ENCODE measurements at regions not wholly inside any gene's neighbourhood (a gene's known extent, or its start where the extent isn't known, plus 50 kb on each side); places are given as distances from the start of the nearest gene placed in this dataset.

- no peak for TF ChIP-seq CTCF (IDR thresholded peaks at IDR 0.05)
- no peaks in the 10 kb centered on the region for H3K9me3 ChIP-seq
- no peaks in the 10 kb centered on the region for H3K36me3 ChIP-seq
- no peak overlapping the region for H3K27ac ChIP-seq
- H3K4me3 ChIP-seq (ENCODE audit: low read depth in 1 of 2, low read length in 1 of 2), result no peak overlapping the region
- no peaks in the 10 kb centered on the region for H3K27me3 ChIP-seq
- H3K4me1 ChIP-seq (ENCODE audit: control insufficient read depth in 1 of 2, insufficient read depth in 1 of 2, low read depth in 1 of 2, low read length in 1 of 2), result no peaks in the 10 kb centered on the region
These were observed 1312.8 kb upstream of the ACVR2A start for GRCh38 chr2:146532009-146532408.

GRCh38 chr2:146530886-146531285 lies 1313.9 kb upstream of the ACVR2A start:
- Histone ChIP-seq H3K27ac (no peak overlapping the region), H3K9me3 (no peaks in the 10 kb centered on the region), H3K4me3 (ENCODE audit: low read depth in 1 of 2, low read length in 1 of 2) (no peak overlapping the region), H3K4me1 (ENCODE audit: control insufficient read depth in 1 of 2, insufficient read depth in 1 of 2, low read depth in 1 of 2, low read length in 1 of 2) (no peaks in the 10 kb centered on the region), H3K27me3 (no peaks in the 10 kb centered on the region), H3K36me3 (no peaks in the 10 kb centered on the region)
- no peak for TF ChIP-seq CTCF (IDR thresholded peaks at IDR 0.05)

- TF ChIP-seq CTCF (IDR thresholded peaks at IDR 0.05), result no peak
- Histone ChIP-seq H3K4me1 (ENCODE audit: control insufficient read depth in 1 of 2, insufficient read depth in 1 of 2, low read depth in 1 of 2, low read length in 1 of 2) (no peaks in the 10 kb centered on the region), H3K27ac (no peak overlapping the region), H3K27me3 (no peaks in the 10 kb centered on the region), H3K4me3 (ENCODE audit: low read depth in 1 of 2, low read length in 1 of 2) (no peak overlapping the region), H3K9me3 (no peaks in the 10 kb centered on the region), H3K36me3 (no peaks in the 10 kb centered on the region)
These were observed 1317.7 kb upstream of the ACVR2A start for GRCh38 chr2:146527166-146527565.

GRCh38 chr2:146523196-146523595 lies 1321.6 kb upstream of the ACVR2A start:
- no peak overlapping the region for H3K4me3 ChIP-seq (ENCODE audit: low read depth in 1 of 2, low read length in 1 of 2)
- no peaks in the 10 kb centered on the region for H3K4me1 ChIP-seq (ENCODE audit: control insufficient read depth in 1 of 2, insufficient read depth in 1 of 2, low read depth in 1 of 2, low read length in 1 of 2)
- no peak for TF ChIP-seq CTCF (IDR thresholded peaks at IDR 0.05)
- H3K27me3 ChIP-seq, result no peaks in the 10 kb centered on the region
- no peaks in the 10 kb centered on the region for H3K9me3 ChIP-seq
- H3K27ac ChIP-seq, result no peak overlapping the region
- H3K36me3 ChIP-seq, result no peaks in the 10 kb centered on the region

- H3K27ac ChIP-seq, result no peak overlapping the region
- no peaks in the 10 kb centered on the region for H3K36me3 ChIP-seq
- H3K4me1 ChIP-seq (ENCODE audit: control insufficient read depth in 1 of 2, insufficient read depth in 1 of 2, low read depth in 1 of 2, low read length in 1 of 2), result no peaks in the 10 kb centered on the region
- H3K27me3 ChIP-seq, result no peaks in the 10 kb centered on the region
- TF ChIP-seq CTCF (IDR thresholded peaks at IDR 0.05), result no peak
- no peak overlapping the region for H3K4me3 ChIP-seq (ENCODE audit: low read depth in 1 of 2, low read length in 1 of 2)
- H3K9me3 ChIP-seq, result no peaks in the 10 kb centered on the region
These were observed 1338.0 kb upstream of the ACVR2A start for GRCh38 chr2:146506851-146507250.

- TF ChIP-seq CTCF (IDR thresholded peaks at IDR 0.05), result no peak
- H3K27ac ChIP-seq, result no peak overlapping the region
- H3K9me3 ChIP-seq, result no peaks in the 10 kb centered on the region
- no peaks in the 10 kb centered on the region for H3K27me3 ChIP-seq
- no peaks in the 10 kb centered on the region for H3K4me1 ChIP-seq (ENCODE audit: control insufficient read depth in 1 of 2, insufficient read depth in 1 of 2, low read depth in 1 of 2, low read length in 1 of 2)
- no peak overlapping the region for H3K4me3 ChIP-seq (ENCODE audit: low read depth in 1 of 2, low read length in 1 of 2)
- H3K36me3 ChIP-seq, result no peaks in the 10 kb centered on the region
These were observed 1341.5 kb upstream of the ACVR2A start for GRCh38 chr2:146503366-146503765.

Measured in neutrophil (primary cell).